ENCODE measurements at regions not wholly inside any gene's neighbourhood (a gene's known extent, or its start where the extent isn't known, plus 50 kb on each side); places are given as distances from the start of the nearest gene placed in this dataset.
"Not testable (repeated sequence)": the region's sequence is repeated elsewhere in the genome, so short reads cannot be mapped to it uniquely, and the experiment has no call there.

- Histone ChIP-seq H3K79me2 (ENCODE audit: insufficient read depth, low read length) (no peaks in the 10 kb centered on the region), H3K9me2 (replicated peaks; ENCODE audit: low read depth, low read length) (no peaks in the 10 kb centered on the region), H3K9ac (ENCODE audit: low read depth, low read length, poor library complexity, severe bottlenecking) (no peak overlapping the region), H3K9me3 (ENCODE audit: insufficient read depth, low read depth, low read length) (no peaks in the 10 kb centered on the region), H3K4me2 (ENCODE audit: low read depth, low read length, poor library complexity, severe bottlenecking) (no peak overlapping the region), H3K36me3 (ENCODE audit: insufficient read depth, low read length) (no peaks in the 10 kb centered on the region), H2AFZ (ENCODE audit: low read length) (no peak overlapping the region), H3K4me1 (ENCODE audit: insufficient read depth, low read length, poor library complexity, severe bottlenecking) (no peaks in the 10 kb centered on the region), H3K27me3 (ENCODE audit: insufficient read depth, low read length, poor library complexity, severe bottlenecking) (no peaks in the 10 kb centered on the region), H3K4me3 (ENCODE audit: low read length, poor library complexity, severe bottlenecking) (no peak overlapping the region), H3F3A (ENCODE audit: low read depth) (no peaks in the 10 kb centered on the region), H4K20me1 (ENCODE audit: insufficient read depth, low read length, poor library complexity, severe bottlenecking) (no peaks in the 10 kb centered on the region)
- TF ChIP-seq EZH2phosphoT487 (IDR thresholded peaks at IDR 0.05; ENCODE audit: borderline replicate concordance), result no peak
- TF ChIP-seq CTCF (conservative IDR thresholded peaks at IDR 0.05; ENCODE audit: low read length), result no peak
Observed at GRCh38 chr15:96213896-96214295, 116.6 kb upstream of the NR2F2 start.

- not testable (repeated sequence) for H4K20me1 ChIP-seq (ENCODE audit: insufficient read depth, low read length, poor library complexity, severe bottlenecking); H3K4me3 ChIP-seq (ENCODE audit: low read length, poor library complexity, severe bottlenecking); H2AFZ ChIP-seq (ENCODE audit: low read length); H3K27me3 ChIP-seq (ENCODE audit: insufficient read depth, low read length, poor library complexity, severe bottlenecking); H3K9ac ChIP-seq (ENCODE audit: low read depth, low read length, poor library complexity, severe bottlenecking); H3K36me3 ChIP-seq (ENCODE audit: insufficient read depth, low read length); H3K9me2 ChIP-seq (replicated peaks; ENCODE audit: low read depth, low read length); H3K4me2 ChIP-seq (ENCODE audit: low read depth, low read length, poor library complexity, severe bottlenecking); H3F3A ChIP-seq (ENCODE audit: low read depth); H3K79me2 ChIP-seq (ENCODE audit: insufficient read depth, low read length); H3K9me3 ChIP-seq (ENCODE audit: insufficient read depth, low read depth, low read length); H3K4me1 ChIP-seq (ENCODE audit: insufficient read depth, low read length, poor library complexity, severe bottlenecking)
Observed at GRCh38 chr15:96216481-96216880, 114.0 kb upstream of the NR2F2 start.

- H3K79me2 ChIP-seq (ENCODE audit: insufficient read depth, low read length), result no peaks in the 10 kb centered on the region
- no peaks in the 10 kb centered on the region for H3F3A ChIP-seq (ENCODE audit: low read depth)
- H2AFZ ChIP-seq (ENCODE audit: low read length), result no peak overlapping the region
- H4K20me1 ChIP-seq (ENCODE audit: insufficient read depth, low read length, poor library complexity, severe bottlenecking), result no peaks in the 10 kb centered on the region
- no peaks in the 10 kb centered on the region for H3K4me1 ChIP-seq (ENCODE audit: insufficient read depth, low read length, poor library complexity, severe bottlenecking)
- peaks cover 6% of the 10 kb centered on the region for H3K27me3 ChIP-seq (ENCODE audit: insufficient read depth, low read length, poor library complexity, severe bottlenecking)
- H3K4me2 ChIP-seq (ENCODE audit: low read depth, low read length, poor library complexity, severe bottlenecking), result no peak overlapping the region
- H3K9me2 ChIP-seq (replicated peaks; ENCODE audit: low read depth, low read length), result no peaks in the 10 kb centered on the region
- TF ChIP-seq CTCF (conservative IDR thresholded peaks at IDR 0.05; ENCODE audit: low read length), result no peak
- TF ChIP-seq EZH2phosphoT487 (IDR thresholded peaks at IDR 0.05; ENCODE audit: borderline replicate concordance), result no peak
- H3K36me3 ChIP-seq (ENCODE audit: insufficient read depth, low read length), result no peaks in the 10 kb centered on the region
- no peak overlapping the region for H3K9ac ChIP-seq (ENCODE audit: low read depth, low read length, poor library complexity, severe bottlenecking)
- no peaks in the 10 kb centered on the region for H3K9me3 ChIP-seq (ENCODE audit: insufficient read depth, low read depth, low read length)
- H3K4me3 ChIP-seq (ENCODE audit: low read length, poor library complexity, severe bottlenecking), result no peak overlapping the region
Observed at GRCh38 chr15:96217983-96218382, 112.5 kb upstream of the NR2F2 start.

GRCh38 chr15:96218623-96219455, 111.7 kb upstream of the NR2F2 start:
- Histone ChIP-seq H3K9me2 (replicated peaks; ENCODE audit: low read depth, low read length) (no peaks in the 10 kb centered on the region), H3K9me3 (ENCODE audit: insufficient read depth, low read depth, low read length) (no peaks in the 10 kb centered on the region), H3K79me2 (ENCODE audit: insufficient read depth, low read length) (no peaks in the 10 kb centered on the region)

More at GRCh38 chr15:96218623-96219455, 111.7 kb upstream of the NR2F2 start:
- Histone ChIP-seq H3K27me3 (ENCODE audit: insufficient read depth, low read length, poor library complexity, severe bottlenecking) (peaks cover 6% of the 10 kb centered on the region), H2AFZ (ENCODE audit: low read length) (no peak overlapping the region), H3K4me1 (ENCODE audit: insufficient read depth, low read length, poor library complexity, severe bottlenecking) (no peaks in the 10 kb centered on the region), H4K20me1 (ENCODE audit: insufficient read depth, low read length, poor library complexity, severe bottlenecking) (no peaks in the 10 kb centered on the region), H3F3A (ENCODE audit: low read depth) (no peaks in the 10 kb centered on the region), H3K4me2 (ENCODE audit: low read depth, low read length, poor library complexity, severe bottlenecking) (no peak overlapping the region), H3K36me3 (ENCODE audit: insufficient read depth, low read length) (no peaks in the 10 kb centered on the region), H3K4me3 (ENCODE audit: low read length, poor library complexity, severe bottlenecking) (no peak overlapping the region), H3K9ac (ENCODE audit: low read depth, low read length, poor library complexity, severe bottlenecking) (no peak overlapping the region)
- TF ChIP-seq CTCF (conservative IDR thresholded peaks at IDR 0.05; ENCODE audit: low read length) (no peak), EZH2phosphoT487 (IDR thresholded peaks at IDR 0.05; ENCODE audit: borderline replicate concordance) (no peak)
